ENCODE measurements at regions not wholly inside any gene's neighbourhood (a gene's known extent, or its start where the extent isn't known, plus 50 kb on each side); places are given as distances from the start of the nearest gene placed in this dataset.

DNA sequence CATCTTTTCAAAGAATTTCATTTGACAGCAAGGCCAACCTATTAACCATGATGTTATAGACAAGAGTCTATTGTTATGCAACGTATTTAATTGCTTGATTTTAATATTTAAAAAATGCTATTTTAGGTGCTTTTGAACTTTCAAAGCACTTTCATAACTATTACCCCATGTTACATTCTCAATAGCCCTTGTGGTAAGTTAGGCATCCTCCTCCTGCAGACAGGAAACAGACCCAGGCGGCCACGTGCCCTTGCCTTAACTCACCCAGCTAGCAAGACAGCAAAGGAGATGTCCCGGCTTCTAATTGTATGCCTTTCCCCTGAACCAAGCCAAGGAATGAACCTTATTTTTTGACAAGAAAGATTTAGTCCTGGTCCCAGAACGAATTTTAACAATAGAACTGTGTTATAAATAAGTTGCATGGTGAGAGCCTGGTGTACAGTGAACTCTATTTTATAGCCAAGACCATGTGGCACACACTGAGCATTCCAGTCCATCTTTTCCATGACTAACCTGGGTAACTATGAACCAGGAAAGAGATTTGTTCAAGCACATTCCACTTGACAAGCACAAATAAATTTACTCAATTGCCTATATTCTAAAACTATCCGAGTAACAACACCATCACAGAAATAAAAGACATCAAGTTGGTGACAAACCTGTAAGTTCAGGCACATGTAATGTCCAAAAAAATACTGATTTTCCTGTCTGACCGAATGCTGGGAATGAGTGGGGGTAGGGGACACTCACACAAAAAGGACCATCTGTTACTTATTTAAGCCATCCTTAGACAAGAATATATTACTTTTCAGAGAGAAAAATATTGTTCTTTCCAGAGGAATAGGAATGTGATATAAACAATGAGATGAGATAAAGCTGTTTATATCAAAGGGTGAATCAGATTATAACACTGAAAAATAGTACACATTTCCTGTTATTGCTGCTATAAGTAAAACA is 163.0 kb downstream of the EFNB2 start:
- no peak overlapping the region for H3K4me3 ChIP-seq (ENCODE audit: low read depth, low read length)
- DNase-seq (ENCODE audit: low read depth): no peak
- TF ChIP-seq, protein P1, sequence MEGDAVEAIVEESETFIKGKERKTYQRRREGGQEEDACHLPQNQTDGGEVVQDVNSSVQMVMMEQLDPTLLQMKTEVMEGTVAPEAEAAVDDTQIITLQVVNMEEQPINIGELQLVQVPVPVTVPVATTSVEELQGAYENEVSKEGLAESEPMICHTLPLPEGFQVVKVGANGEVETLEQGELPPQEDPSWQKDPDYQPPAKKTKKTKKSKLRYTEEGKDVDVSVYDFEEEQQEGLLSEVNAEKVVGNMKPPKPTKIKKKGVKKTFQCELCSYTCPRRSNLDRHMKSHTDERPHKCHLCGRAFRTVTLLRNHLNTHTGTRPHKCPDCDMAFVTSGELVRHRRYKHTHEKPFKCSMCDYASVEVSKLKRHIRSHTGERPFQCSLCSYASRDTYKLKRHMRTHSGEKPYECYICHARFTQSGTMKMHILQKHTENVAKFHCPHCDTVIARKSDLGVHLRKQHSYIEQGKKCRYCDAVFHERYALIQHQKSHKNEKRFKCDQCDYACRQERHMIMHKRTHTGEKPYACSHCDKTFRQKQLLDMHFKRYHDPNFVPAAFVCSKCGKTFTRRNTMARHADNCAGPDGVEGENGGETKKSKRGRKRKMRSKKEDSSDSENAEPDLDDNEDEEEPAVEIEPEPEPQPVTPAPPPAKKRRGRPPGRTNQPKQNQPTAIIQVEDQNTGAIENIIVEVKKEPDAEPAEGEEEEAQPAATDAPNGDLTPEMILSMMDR (conservative IDR thresholded peaks at IDR 0.05; ENCODE audit: low read depth, low read length): no peak

DNA sequence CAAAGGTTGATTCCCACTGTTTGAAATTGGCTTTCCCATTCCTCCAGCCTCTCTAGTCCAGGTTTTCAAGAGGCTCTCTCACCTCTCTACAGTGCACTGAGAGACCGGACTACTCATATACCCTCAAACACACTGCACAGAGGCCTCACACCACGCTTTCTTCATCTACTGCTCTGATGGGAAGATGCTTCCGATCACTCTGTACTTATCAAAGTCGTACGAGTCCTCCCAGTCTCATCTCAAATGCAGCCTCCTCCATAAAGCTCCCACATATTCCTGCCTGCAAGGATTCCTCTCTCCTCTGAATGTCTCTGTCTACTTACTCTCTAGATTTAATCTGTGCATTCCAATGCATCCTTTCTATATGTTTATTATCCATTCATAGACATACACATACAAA is 164.4 kb downstream of the EFNB2 start:
- H3K4me3 ChIP-seq (ENCODE audit: low read depth, low read length): no peak overlapping the region
- DNase-seq (ENCODE audit: low read depth): no peak

DNA sequence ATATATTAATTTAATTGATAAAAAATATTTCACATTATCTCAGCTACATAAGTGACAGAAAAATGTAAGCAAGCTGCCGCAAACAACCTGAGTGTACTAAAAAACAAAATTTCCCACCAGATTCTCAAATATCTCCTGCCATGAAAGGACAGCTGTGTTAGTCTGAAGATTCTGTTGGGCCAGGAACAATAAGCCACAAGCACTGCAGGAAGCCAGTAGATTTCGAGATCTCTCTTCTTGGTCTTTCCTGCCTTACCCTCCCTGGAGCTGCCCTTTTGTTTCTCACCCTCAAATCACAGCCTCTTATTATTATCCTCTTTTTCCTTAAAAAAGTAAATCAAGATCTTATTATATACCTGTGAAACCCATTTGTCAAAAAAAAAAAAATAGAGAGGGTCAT is 165.6 kb downstream of the EFNB2 start:
- TF ChIP-seq, protein P1 (conservative IDR thresholded peaks at IDR 0.05; ENCODE audit: low read depth, low read length): no peak
- no peak for DNase-seq (ENCODE audit: low read depth)
- H3K4me3 ChIP-seq (ENCODE audit: low read depth, low read length): no peak overlapping the region

More for the DNA sequence above, 164.4 kb downstream of the EFNB2 start:
- TF ChIP-seq, protein P1 (conservative IDR thresholded peaks at IDR 0.05; ENCODE audit: low read depth, low read length): no peak

DNA sequence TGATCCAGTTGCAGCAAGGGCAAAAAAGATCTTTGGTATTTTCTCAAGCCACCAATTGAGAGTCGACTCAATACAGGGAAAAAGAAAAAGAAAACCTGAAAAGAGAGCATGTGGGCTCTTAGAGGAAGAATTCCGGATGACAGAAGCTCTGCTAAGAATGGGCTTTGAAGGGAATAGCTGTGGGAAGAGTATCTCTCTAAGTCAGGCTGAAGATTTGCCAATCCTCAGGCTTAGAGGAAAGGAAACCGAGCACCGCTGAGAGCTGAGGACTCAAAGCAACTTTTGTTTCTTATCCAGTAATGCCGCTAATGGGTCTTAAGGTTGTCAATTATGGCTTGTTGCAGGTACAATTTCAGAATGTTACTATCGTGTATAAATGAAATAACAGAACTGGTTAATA is 166.4 kb downstream of the EFNB2 start:
- DNase-seq (ENCODE audit: low read depth): no peak
- no peak overlapping the region for H3K4me3 ChIP-seq (ENCODE audit: low read depth, low read length)
- TF ChIP-seq, protein P1 (conservative IDR thresholded peaks at IDR 0.05; ENCODE audit: low read depth, low read length): no peak

DNA sequence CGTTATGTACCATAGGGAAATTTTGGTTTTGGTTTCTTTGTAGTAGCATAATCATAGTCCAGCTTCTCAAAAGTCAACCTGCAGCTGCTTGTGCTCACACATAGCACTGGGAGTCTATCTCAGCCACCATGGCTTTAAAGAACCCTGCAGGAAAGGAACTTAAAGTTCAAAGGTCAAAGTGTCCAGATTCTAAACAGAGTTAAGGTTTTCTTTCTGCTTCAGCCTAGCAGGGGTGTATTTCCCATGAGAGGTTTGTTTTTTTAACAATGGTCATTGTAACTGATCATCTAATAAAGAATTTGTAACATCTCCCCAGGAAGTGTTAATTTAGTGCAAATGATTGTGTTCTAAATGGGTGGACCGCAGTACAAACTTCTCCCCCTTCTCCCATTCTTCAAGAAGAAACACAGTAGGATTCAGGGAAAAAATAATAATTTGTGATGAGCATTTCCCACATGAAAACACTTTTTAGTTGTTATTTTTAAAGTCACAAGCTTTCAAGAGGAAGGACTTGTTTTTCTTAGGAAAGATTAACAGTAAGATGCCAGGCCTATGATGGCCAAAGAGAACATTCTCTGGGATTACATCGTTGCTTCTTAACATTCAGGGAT is 168.0 kb downstream of the EFNB2 start:
- TF ChIP-seq, protein P1 (conservative IDR thresholded peaks at IDR 0.05; ENCODE audit: low read depth, low read length): no peak
- DNase-seq (ENCODE audit: low read depth): no peak
- no peak overlapping the region for H3K4me3 ChIP-seq (ENCODE audit: low read depth, low read length)

DNA sequence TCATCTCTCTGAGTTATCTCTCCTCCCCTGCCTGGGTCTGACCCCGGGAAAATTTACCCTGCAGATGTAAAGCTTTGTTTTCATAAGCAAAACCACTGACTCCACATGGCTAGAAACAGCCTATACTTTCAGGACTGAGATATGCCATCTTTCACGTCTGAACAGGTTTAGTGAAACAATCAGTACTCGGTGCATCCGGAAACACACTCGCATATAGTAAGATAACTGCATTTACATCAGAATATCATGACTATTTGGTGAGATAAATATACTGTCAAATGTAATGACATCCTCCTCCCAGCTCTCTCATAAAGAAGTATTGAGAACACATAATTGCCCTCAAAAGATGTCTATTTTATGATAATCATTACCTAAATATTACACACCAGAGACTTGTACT is 172.8 kb downstream of the EFNB2 start:
- no peak for DNase-seq (ENCODE audit: low read depth)
- TF ChIP-seq, protein P1 (conservative IDR thresholded peaks at IDR 0.05; ENCODE audit: low read depth, low read length): no peak
- no peak overlapping the region for H3K4me3 ChIP-seq (ENCODE audit: low read depth, low read length)
